HEK293T (cell line): ENCODE measurements at regions not wholly inside any gene's neighbourhood (a gene's known extent, or its start where the extent isn't known, plus 50 kb on each side); places are given as distances from the start of the nearest gene placed in this dataset.

Experiments
- ARNT ChIP-seq: fragments of 450-650 bp; IDR thresholded peaks from 2 replicates; pipeline ENCODE4 v1.6.1; 2017; ENCODE audit warnings: mild to moderate bottlenecking
- BHLHE40 ChIP-seq: fragments of 450-650 bp; IDR thresholded peaks from 2 replicates; pipeline ENCODE4 v1.6.1; 2016; ENCODE audit warnings: mild to moderate bottlenecking, moderate library complexity, borderline replicate concordance
- CTBP1 ChIP-seq: fragments of 450-650 bp; IDR thresholded peaks from 2 replicates; pipeline ENCODE4 v1.6.1; 2016; ENCODE audit warnings: borderline replicate concordance
- FOXA1 ChIP-seq: fragments of 450-650 bp; IDR thresholded peaks from 2 replicates; pipeline ENCODE4 v1.6.1; 2016; ENCODE audit warnings: mild to moderate bottlenecking
- FOXK2 ChIP-seq: fragments of 450-650 bp; IDR thresholded peaks from 2 replicates; pipeline ENCODE4 v1.6.1; 2016; ENCODE audit warnings: mild to moderate bottlenecking
- LEF1 ChIP-seq: fragments of 450-650 bp; IDR thresholded peaks from 2 replicates; pipeline ENCODE4 v1.6.1; 2017; ENCODE audit warnings: mild to moderate bottlenecking, borderline replicate concordance
- NFRKB ChIP-seq: fragments of 450-650 bp; IDR thresholded peaks from 2 replicates; pipeline ENCODE4 v1.6.1; 2016; ENCODE audit warnings: mild to moderate bottlenecking, moderate library complexity
- SP1 ChIP-seq: fragments of 450-650 bp; IDR thresholded peaks from 2 replicates; pipeline ENCODE4 v1.6.1; 2017
- SUZ12 ChIP-seq: fragments of 450-650 bp; IDR thresholded peaks from 2 replicates; pipeline ENCODE4 v1.6.1; 2016; ENCODE audit warnings: mild to moderate bottlenecking
- TARDBP ChIP-seq: fragments of 450-650 bp; IDR thresholded peaks from 2 replicates; pipeline ENCODE4 v1.6.1; 2016
- ZNF384 ChIP-seq: fragments of 450-650 bp; IDR thresholded peaks from 2 replicates; pipeline ENCODE4 v1.6.1; 2016

DNA sequence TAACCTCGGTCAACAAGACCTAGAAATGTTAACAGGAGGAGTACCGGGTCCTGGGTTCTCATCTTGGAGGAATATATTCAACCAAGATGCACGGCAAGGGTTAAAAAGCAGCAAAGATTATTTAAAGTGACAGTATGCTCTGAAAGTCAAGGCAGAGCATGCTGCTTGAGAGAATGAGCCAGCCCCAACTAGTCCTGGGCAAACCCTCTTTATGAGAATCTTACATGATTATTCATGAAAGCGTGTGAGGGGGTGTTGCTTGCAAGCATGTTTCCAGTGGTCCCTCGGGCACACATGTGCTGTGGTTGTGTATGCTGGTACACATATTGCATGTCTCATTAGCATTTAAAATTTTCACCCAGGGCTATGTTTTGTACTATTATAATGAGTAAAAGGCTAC lies 1445.6 kb downstream of the SI start:
- TF ChIP-seq LEF1 (no peak), ZNF384 (no peak), SUZ12 (no peak), FOXK2 (no peak), ARNT (no peak), CTBP1 (no peak), FOXA1 (no peak), SP1 (no peak), BHLHE40 (no peak), TARDBP (no peak), NFRKB (no peak)
